IPS DF 6.9 (cell line): ENCODE measurements at regions not wholly inside any gene's neighbourhood (a gene's known extent, or its start where the extent isn't known, plus 50 kb on each side); places are given as distances from the start of the nearest gene placed in this dataset.

Experiments
- DNase-seq: peaks from one replicate; pipeline ENCODE4 v3.0.0-alpha.2; 2013; ENCODE audit warnings: low read depth, low spot score
- H3K27ac ChIP-seq: one replicate; pipeline ENCODE4 v1.5.1; 2013; ENCODE audit warnings: low read length, control low read depth
- H3K27me3 ChIP-seq: 2 replicates; pipeline ENCODE4 v1.6.1; 2013; ENCODE audit warnings: mild to moderate bottlenecking, low read length; ENCODE audit not compliant: control insufficient read depth, insufficient read depth
- H3K36me3 ChIP-seq: 2 replicates; pipeline ENCODE4 v1.6.1; 2013; ENCODE audit warnings: low read length; ENCODE audit not compliant: control insufficient read depth, insufficient read depth
- H3K4me1 ChIP-seq: 2 replicates; pipeline ENCODE4 v1.6.1; 2013; ENCODE audit warnings: low read length; ENCODE audit not compliant: control insufficient read depth, insufficient read depth
- H3K4me3 ChIP-seq: 2 replicates; pipeline ENCODE4 v1.5.1; 2013; ENCODE audit warnings: mild to moderate bottlenecking, low read length
- H3K9me3 ChIP-seq: 2 replicates; pipeline ENCODE4 v1.6.1; 2013; ENCODE audit warnings: low read length, inconsistent platforms; ENCODE audit not compliant: control insufficient read depth, insufficient read depth
- WGBS: extraction: QIAGEN DNeasy Blood & Tissue Kit; methylation state at CpG from one replicate; pipeline ENCODE4 v1.1.7; 2013; ENCODE audit warnings: mixed read lengths, missing lambda C conversion rate; ENCODE audit not compliant: insufficient read length, insufficient coverage; 5-methylcytosine and 5-hydroxymethylcytosine counted together

- Histone ChIP-seq H3K4me3 (no peak overlapping the region), H3K27ac (no peak overlapping the region), H3K9me3 (no peaks in the 10 kb centered on the region), H3K4me1 (no peaks in the 10 kb centered on the region), H3K36me3 (no peaks in the 10 kb centered on the region), H3K27me3 (no peaks in the 10 kb centered on the region)
- no peak for DNase-seq
- no CpG with 5 or more reads among the region's 7 CpGs for WGBS
Observed at GRCh38 chr5:67272453-67273130, 76.0 kb upstream of the CD180 start.

DNA sequence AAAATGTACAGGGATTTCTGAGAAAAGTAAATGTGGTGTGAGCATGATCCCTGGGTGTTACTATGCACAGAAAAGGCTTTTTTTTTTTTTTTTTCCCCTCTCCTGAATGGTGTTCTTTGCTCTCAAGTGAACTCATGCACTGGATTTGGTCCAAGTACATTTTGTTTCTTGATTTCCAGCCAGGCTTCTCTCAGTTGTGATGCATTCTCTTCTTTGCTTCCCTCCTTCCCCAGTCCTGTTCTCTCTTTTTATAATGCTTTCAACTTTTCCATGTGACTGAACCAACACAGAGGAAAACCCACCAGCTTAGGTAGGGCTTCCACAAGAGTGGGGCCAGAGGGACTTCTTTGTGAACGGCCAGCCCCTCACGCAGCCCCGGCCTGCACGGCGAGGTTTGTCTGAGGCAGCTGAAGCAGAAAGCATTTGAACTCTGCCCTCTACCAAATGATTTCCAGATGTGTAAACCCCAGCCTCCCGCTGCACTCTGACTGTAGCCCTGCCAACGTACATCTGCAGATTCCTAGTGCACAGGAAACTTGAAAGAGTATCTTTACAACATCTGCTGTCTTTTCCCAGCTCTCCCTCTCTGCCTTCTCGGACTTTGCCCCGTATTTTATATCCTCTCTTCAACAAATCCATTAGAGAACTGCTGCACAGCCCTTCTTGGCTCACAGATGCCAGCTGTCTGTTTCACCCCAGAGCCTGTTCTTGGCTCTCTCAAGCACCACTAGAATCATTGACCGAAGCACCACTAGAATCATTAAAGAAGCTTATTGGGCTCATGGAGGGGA, 71.8 kb upstream of the CD180 start:
- H3K27me3 ChIP-seq, result no peaks in the 10 kb centered on the region
- H3K4me3 ChIP-seq, result no peak overlapping the region
- no peak overlapping the region for H3K27ac ChIP-seq
- WGBS, result no CpG with 5 or more reads among the region's 10 CpGs
- DNase-seq, result no peak
- H3K36me3 ChIP-seq, result no peaks in the 10 kb centered on the region
- H3K4me1 ChIP-seq, result no peaks in the 10 kb centered on the region
- H3K9me3 ChIP-seq, result no peaks in the 10 kb centered on the region

DNA sequence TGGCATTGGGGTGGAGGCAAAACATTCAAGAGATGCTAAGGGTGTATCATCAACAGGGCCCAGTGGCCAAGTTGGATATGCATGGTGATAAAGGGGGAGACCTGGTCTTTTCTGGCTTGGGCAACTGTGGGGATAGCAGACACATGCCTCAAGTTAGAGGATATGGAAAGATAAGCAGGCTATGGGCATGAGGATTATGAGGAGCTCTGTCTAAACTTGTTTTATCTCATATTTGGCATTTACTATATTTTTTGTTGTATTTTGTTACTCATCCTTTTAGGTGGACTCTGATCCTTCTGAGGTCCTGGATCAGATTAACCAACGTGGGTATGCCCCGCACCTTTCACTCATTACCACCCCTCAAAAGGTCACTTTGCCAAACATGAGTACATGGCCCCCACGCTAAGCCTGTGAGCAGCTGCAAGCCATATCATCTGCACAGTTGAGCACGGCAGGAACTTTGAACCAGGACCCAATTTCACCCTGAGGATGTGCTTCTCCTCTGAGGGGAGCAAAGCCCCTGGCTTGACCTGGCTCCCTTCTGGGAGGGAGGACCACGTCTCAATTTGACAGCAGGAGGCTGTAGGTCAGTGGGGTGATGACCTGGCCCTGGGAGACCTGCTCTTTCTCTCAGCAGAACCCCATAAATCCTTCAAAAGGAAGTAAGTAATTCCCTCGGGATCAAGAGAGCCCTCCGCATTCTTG, 71.1 kb upstream of the CD180 start:
- no CpG with 5 or more reads among the region's 7 CpGs for WGBS
- Histone ChIP-seq H3K27me3 (no peaks in the 10 kb centered on the region), H3K27ac (no peak overlapping the region), H3K4me3 (no peak overlapping the region), H3K9me3 (no peaks in the 10 kb centered on the region), H3K4me1 (no peaks in the 10 kb centered on the region), H3K36me3 (no peaks in the 10 kb centered on the region)
- no peak for DNase-seq

GRCh38 chr5:67266654-67267350, 70.2 kb upstream of the CD180 start:
- no peak for DNase-seq
- Histone ChIP-seq H3K4me3 (no peak overlapping the region), H3K27me3 (no peaks in the 10 kb centered on the region), H3K9me3 (no peaks in the 10 kb centered on the region), H3K4me1 (no peaks in the 10 kb centered on the region), H3K27ac (no peak overlapping the region), H3K36me3 (no peaks in the 10 kb centered on the region)
- 100% methylated on average over 1 of the region's 6 CpGs for WGBS

DNA sequence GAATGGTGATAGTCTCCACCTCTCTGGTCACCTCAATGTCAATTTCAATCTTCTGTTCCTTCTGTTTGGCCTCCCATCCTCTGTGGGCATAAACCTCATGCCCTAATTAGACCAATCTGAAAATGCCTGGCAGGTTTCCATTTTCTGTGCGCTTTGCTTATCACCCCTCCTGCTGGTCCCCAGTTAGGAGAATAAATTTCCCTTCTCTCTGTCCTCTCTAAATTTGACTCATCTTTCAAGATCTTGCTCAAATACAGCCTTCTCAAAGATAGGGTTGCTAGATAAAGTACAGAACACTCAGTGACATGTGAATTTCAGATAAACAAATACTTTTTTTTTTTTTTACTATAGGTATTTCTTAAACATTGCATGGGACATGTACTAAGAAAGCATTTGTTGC, 69.4 kb upstream of the CD180 start:
- H3K27ac ChIP-seq, result no peak overlapping the region
- DNase-seq, result no peak
- H3K36me3 ChIP-seq, result no peaks in the 10 kb centered on the region
- WGBS, result no CpG with 5 or more reads among the region's 1 CpG
- H3K27me3 ChIP-seq, result no peaks in the 10 kb centered on the region
- no peaks in the 10 kb centered on the region for H3K4me1 ChIP-seq
- no peaks in the 10 kb centered on the region for H3K9me3 ChIP-seq
- no peak overlapping the region for H3K4me3 ChIP-seq

DNA sequence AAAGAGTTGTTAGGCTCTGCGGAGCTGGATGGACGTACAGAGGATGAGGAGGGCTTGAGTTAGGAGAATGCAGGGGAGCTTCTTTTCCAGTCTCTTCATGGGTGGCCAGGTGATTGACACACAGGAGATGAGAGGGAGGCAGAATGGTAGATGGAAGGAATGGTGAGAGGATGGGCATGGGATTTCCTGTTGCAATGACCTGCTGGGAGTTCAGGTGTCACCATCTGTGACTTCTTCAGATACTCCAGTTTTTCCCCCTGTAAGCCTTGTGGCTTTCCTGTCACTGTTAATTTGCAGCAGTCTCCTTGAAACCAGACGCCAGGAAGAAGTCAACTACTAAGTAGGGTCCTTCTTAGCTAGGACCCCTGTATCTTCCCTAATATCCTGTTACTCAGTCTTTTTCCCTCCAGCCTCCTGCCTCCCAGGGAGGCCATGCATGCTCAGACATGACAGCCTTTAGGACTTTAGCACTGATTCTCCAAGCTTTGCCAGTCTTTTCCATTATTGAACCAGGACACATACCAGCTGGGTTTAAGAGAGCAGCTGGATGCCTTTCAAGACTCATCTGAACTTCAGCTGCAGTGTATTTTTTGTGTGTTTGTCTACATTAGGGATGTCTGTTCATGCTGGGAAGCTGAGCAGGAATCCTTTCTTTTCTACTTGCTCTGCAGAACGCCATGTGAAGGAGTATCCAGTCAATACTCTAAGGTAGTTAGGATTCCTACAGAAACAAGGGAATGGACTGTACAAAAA, 67.2 kb upstream of the CD180 start:
- no CpG with 5 or more reads among the region's 4 CpGs for WGBS
- Histone ChIP-seq H3K36me3 (no peaks in the 10 kb centered on the region), H3K27ac (no peak overlapping the region), H3K27me3 (no peaks in the 10 kb centered on the region), H3K4me1 (no peaks in the 10 kb centered on the region), H3K9me3 (no peaks in the 10 kb centered on the region), H3K4me3 (no peak overlapping the region)
- no peak for DNase-seq

- H3K36me3 ChIP-seq, result no peaks in the 10 kb centered on the region
- no peaks in the 10 kb centered on the region for H3K4me1 ChIP-seq
- DNase-seq, result no peak
- H3K9me3 ChIP-seq, result no peaks in the 10 kb centered on the region
- H3K27me3 ChIP-seq, result no peaks in the 10 kb centered on the region
- no peak overlapping the region for H3K4me3 ChIP-seq
- H3K27ac ChIP-seq, result no peak overlapping the region
Observed at GRCh38 chr5:67262956-67263355, 66.4 kb upstream of the CD180 start.

DNA sequence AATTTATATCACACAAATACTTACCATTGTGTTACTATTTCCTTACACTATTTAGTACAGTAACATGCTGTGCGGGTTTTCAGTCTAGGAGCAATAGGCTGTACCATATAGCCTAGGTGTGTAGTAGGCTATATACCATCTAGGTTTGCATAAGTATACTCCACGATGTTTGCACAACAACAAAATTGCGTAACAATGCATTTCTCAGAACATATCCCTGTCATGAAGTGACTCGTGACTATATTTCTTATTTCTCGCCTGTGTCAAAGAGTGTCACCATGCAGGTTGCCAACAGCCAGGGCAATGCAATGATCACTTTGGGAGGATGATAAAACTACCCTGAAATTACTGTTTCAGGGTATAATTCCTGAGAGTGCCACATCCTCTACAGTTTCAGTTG, 65.6 kb upstream of the CD180 start:
- Histone ChIP-seq H3K4me3 (no peak overlapping the region), H3K36me3 (no peaks in the 10 kb centered on the region), H3K27me3 (no peaks in the 10 kb centered on the region), H3K4me1 (no peaks in the 10 kb centered on the region), H3K9me3 (no peaks in the 10 kb centered on the region), H3K27ac (no peak overlapping the region)
- DNase-seq, result no peak
- WGBS, result no CpG with 5 or more reads among the region's 5 CpGs

DNA sequence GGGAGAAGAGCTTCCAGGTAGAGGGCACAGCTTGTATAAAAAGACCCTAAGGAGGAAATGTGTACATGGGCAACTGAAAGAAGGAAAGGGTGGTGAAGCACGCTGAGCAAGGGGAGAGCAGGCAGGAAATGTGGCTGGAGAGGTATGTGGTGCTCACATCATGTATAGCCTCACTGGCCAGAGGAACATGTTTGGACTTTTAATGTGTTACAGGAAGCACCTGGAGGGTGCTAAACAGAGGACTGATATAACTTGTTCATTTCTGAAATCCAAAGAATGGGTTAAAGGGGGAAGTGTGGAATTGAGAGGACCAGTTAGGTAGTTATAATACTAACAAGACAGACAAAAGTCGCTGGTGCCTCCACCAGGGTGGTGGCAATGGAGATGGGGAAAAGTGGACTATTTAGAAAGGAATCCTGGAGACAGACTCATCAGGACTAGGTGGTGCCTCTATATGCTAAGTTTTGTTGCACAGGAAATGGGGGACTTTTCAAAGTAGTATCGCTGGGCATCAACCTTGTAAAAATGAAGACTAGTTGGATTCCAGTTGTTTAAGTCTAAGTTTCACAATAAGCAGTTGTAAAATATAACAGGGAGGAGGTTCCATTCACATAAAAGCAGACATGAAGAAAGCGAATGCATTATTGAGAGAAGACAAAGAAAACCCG, 63.1 kb upstream of the CD180 start:
- no peaks in the 10 kb centered on the region for H3K27me3 ChIP-seq
- no peak overlapping the region for H3K27ac ChIP-seq
- H3K4me1 ChIP-seq, result no peaks in the 10 kb centered on the region
- DNase-seq, result no peak
- no peak overlapping the region for H3K4me3 ChIP-seq
- no CpG with 5 or more reads among the region's 5 CpGs for WGBS
- H3K9me3 ChIP-seq, result no peaks in the 10 kb centered on the region
- no peaks in the 10 kb centered on the region for H3K36me3 ChIP-seq
